ENCODE measurements at regions not wholly inside any gene's neighbourhood (a gene's known extent, or its start where the extent isn't known, plus 50 kb on each side); places are given as distances from the start of the nearest gene placed in this dataset.

GRCh38 chr1:29500651-29501050, 264.3 kb downstream of the PTPRU start:
- Histone ChIP-seq H3K9me3 (ENCODE audit: control insufficient read depth, low read length) (peaks cover 4% of the 10 kb centered on the region), H3K4me3 (ENCODE audit: extremely low read depth, insufficient read depth, low read length, poor library complexity, severe bottlenecking) (no peak overlapping the region), H3K4me1 (ENCODE audit: control insufficient read depth, insufficient read depth, low read length, poor library complexity, severe bottlenecking) (no peaks in the 10 kb centered on the region), H3K36me3 (ENCODE audit: control insufficient read depth, insufficient read depth, low read length) (no peaks in the 10 kb centered on the region), H3K27ac (ENCODE audit: low read depth, low read length, severe bottlenecking) (no peak overlapping the region)
- 90 to 100% methylated on average over 1 to 2 of the region's 5 CpGs for WGBS, 2 experiments (ENCODE audit: insufficient coverage in 2 of 2)

GRCh38 chr1:29500041-29500440, 263.7 kb downstream of the PTPRU start:
- H3K9me3 ChIP-seq (ENCODE audit: control insufficient read depth, low read length): peaks cover 4% of the 10 kb centered on the region
- H3K4me1 ChIP-seq (ENCODE audit: control insufficient read depth, insufficient read depth, low read length, poor library complexity, severe bottlenecking): no peaks in the 10 kb centered on the region
- H3K27ac ChIP-seq (ENCODE audit: low read depth, low read length, severe bottlenecking): no peak overlapping the region
- no peaks in the 10 kb centered on the region for H3K36me3 ChIP-seq (ENCODE audit: control insufficient read depth, insufficient read depth, low read length)
- no peak overlapping the region for H3K4me3 ChIP-seq (ENCODE audit: extremely low read depth, insufficient read depth, low read length, poor library complexity, severe bottlenecking)
- 91 to 96% methylated on average over 8 to 9 of the region's 9 CpGs for WGBS, 2 experiments (ENCODE audit: insufficient coverage in 2 of 2)

GRCh38 chr1:29499104-29499650, 262.9 kb downstream of the PTPRU start:
- Histone ChIP-seq H3K4me3 (ENCODE audit: extremely low read depth, insufficient read depth, low read length, poor library complexity, severe bottlenecking) (no peak overlapping the region), H3K36me3 (ENCODE audit: control insufficient read depth, insufficient read depth, low read length) (no peaks in the 10 kb centered on the region), H3K27ac (ENCODE audit: low read depth, low read length, severe bottlenecking) (no peak overlapping the region), H3K4me1 (ENCODE audit: control insufficient read depth, insufficient read depth, low read length, poor library complexity, severe bottlenecking) (no peaks in the 10 kb centered on the region), H3K9me3 (ENCODE audit: control insufficient read depth, low read length) (peaks cover 4% of the 10 kb centered on the region)
- WGBS, 2 experiments (ENCODE audit: insufficient coverage in 2 of 2): 87 to 89% methylated on average over 7 of the region's 9 CpGs

GRCh38 chr1:29498126-29499103, 262.1 kb downstream of the PTPRU start:
- Histone ChIP-seq H3K9me3 (ENCODE audit: control insufficient read depth, low read length) (peaks cover 4% of the 10 kb centered on the region), H3K4me1 (ENCODE audit: control insufficient read depth, insufficient read depth, low read length, poor library complexity, severe bottlenecking) (no peaks in the 10 kb centered on the region), H3K27ac (ENCODE audit: low read depth, low read length, severe bottlenecking) (no peak overlapping the region), H3K36me3 (ENCODE audit: control insufficient read depth, insufficient read depth, low read length) (no peaks in the 10 kb centered on the region), H3K4me3 (ENCODE audit: extremely low read depth, insufficient read depth, low read length, poor library complexity, severe bottlenecking) (no peak overlapping the region)
- WGBS, 2 experiments (ENCODE audit: insufficient coverage in 2 of 2): 86 to 88% methylated on average over 12 to 14 of the region's 14 CpGs

- WGBS, 2 experiments (ENCODE audit: insufficient coverage in 2 of 2): 84 to 96% methylated on average over 4 to 6 of the region's 10 CpGs
Measured at GRCh38 chr1:29497395-29498125, 261.2 kb downstream of the PTPRU start.

GRCh38 chr1:29496701-29497100, 260.4 kb downstream of the PTPRU start:
- WGBS, 2 experiments (ENCODE audit: insufficient coverage in 2 of 2): 86 to 88% methylated on average over 2 to 3 of the region's 8 CpGs
- H3K4me3 ChIP-seq (ENCODE audit: extremely low read depth, insufficient read depth, low read length, poor library complexity, severe bottlenecking): no peak overlapping the region
- peaks cover 4% of the 10 kb centered on the region for H3K9me3 ChIP-seq (ENCODE audit: control insufficient read depth, low read length)
- H3K4me1 ChIP-seq (ENCODE audit: control insufficient read depth, insufficient read depth, low read length, poor library complexity, severe bottlenecking): no peaks in the 10 kb centered on the region
- no peak overlapping the region for H3K27ac ChIP-seq (ENCODE audit: low read depth, low read length, severe bottlenecking)
- H3K36me3 ChIP-seq (ENCODE audit: control insufficient read depth, insufficient read depth, low read length): no peaks in the 10 kb centered on the region

More at GRCh38 chr1:29497395-29498125, 261.2 kb downstream of the PTPRU start:
- Histone ChIP-seq H3K4me3 (ENCODE audit: extremely low read depth, insufficient read depth, low read length, poor library complexity, severe bottlenecking) (no peak overlapping the region), H3K36me3 (ENCODE audit: control insufficient read depth, insufficient read depth, low read length) (no peaks in the 10 kb centered on the region), H3K27ac (ENCODE audit: low read depth, low read length, severe bottlenecking) (no peak overlapping the region), H3K9me3 (ENCODE audit: control insufficient read depth, low read length) (peaks cover 4% of the 10 kb centered on the region), H3K4me1 (ENCODE audit: control insufficient read depth, insufficient read depth, low read length, poor library complexity, severe bottlenecking) (no peaks in the 10 kb centered on the region)

- Histone ChIP-seq H3K27ac (ENCODE audit: low read depth, low read length, severe bottlenecking) (no peak overlapping the region), H3K4me3 (ENCODE audit: extremely low read depth, insufficient read depth, low read length, poor library complexity, severe bottlenecking) (no peak overlapping the region), H3K4me1 (ENCODE audit: control insufficient read depth, insufficient read depth, low read length, poor library complexity, severe bottlenecking) (no peaks in the 10 kb centered on the region), H3K36me3 (ENCODE audit: control insufficient read depth, insufficient read depth, low read length) (no peaks in the 10 kb centered on the region), H3K9me3 (ENCODE audit: control insufficient read depth, low read length) (no peaks in the 10 kb centered on the region)
- WGBS, 2 experiments (ENCODE audit: insufficient coverage in 2 of 2): 85 to 88% methylated on average over 11 of the region's 11 CpGs
Measured at GRCh38 chr1:29490204-29490934, 254.0 kb downstream of the PTPRU start.

GRCh38 chr1:29489471-29489870, 253.1 kb downstream of the PTPRU start:
- H3K27ac ChIP-seq (ENCODE audit: low read depth, low read length, severe bottlenecking): no peak overlapping the region
- H3K36me3 ChIP-seq (ENCODE audit: control insufficient read depth, insufficient read depth, low read length): no peaks in the 10 kb centered on the region
- no peaks in the 10 kb centered on the region for H3K9me3 ChIP-seq (ENCODE audit: control insufficient read depth, low read length)
- WGBS, 2 experiments (ENCODE audit: insufficient coverage in 2 of 2): 94 to 97% methylated on average over 2 to 4 of the region's 5 CpGs
- H3K4me3 ChIP-seq (ENCODE audit: extremely low read depth, insufficient read depth, low read length, poor library complexity, severe bottlenecking): no peak overlapping the region
- no peaks in the 10 kb centered on the region for H3K4me1 ChIP-seq (ENCODE audit: control insufficient read depth, insufficient read depth, low read length, poor library complexity, severe bottlenecking)

- no peaks in the 10 kb centered on the region for H3K9me3 ChIP-seq (ENCODE audit: control insufficient read depth, low read length)
- no peak overlapping the region for H3K27ac ChIP-seq (ENCODE audit: low read depth, low read length, severe bottlenecking)
- no peaks in the 10 kb centered on the region for H3K36me3 ChIP-seq (ENCODE audit: control insufficient read depth, insufficient read depth, low read length)
- no peak overlapping the region for H3K4me3 ChIP-seq (ENCODE audit: extremely low read depth, insufficient read depth, low read length, poor library complexity, severe bottlenecking)
- no peaks in the 10 kb centered on the region for H3K4me1 ChIP-seq (ENCODE audit: control insufficient read depth, insufficient read depth, low read length, poor library complexity, severe bottlenecking)
- WGBS, 2 experiments (ENCODE audit: insufficient coverage in 2 of 2): 85 to 93% methylated on average over 8 to 11 of the region's 11 CpGs
Measured at GRCh38 chr1:29488794-29489311, 252.5 kb downstream of the PTPRU start.

All from mesodermal cell (in vitro differentiated cells).